SK-N-SH treated with all-trans-retinoic acid at 6 μM for 48 hours (cell line): ENCODE measurements at regions not wholly inside any gene's neighbourhood (a gene's known extent, or its start where the extent isn't known, plus 50 kb on each side); places are given as distances from the start of the nearest gene placed in this dataset.

Source experiments
- ATAC-seq: fragments of 200-7000 bp; cut with Tn5 transposase; 3 replicates; pipeline ENCODE4 v1.9.1; 2020; ENCODE audit warnings: mild to moderate bottlenecking, moderate library complexity
- ARNTL ChIP-seq: fragments of 450-650 bp; formaldehyde crosslinking; IDR thresholded peaks from 2 replicates; pipeline ENCODE4 v1.5.0; 2020; ENCODE audit warnings: low read depth, mild to moderate bottlenecking, moderate library complexity, borderline replicate concordance
- BACH2 ChIP-seq: fragments of 250-450 bp; sonication (Bioruptor Pico); IDR thresholded peaks from 2 replicates; pipeline ENCODE4 v1.9.0; 2021; ENCODE audit warnings: mild to moderate bottlenecking, borderline replicate concordance
- CREB5 ChIP-seq: fragments of 250-450 bp; sonication (Bioruptor Pico); IDR thresholded peaks from 2 replicates; pipeline ENCODE4 v1.5.1; 2020; ENCODE audit warnings: low read depth, mild to moderate bottlenecking, moderate library complexity
- CSDC2 ChIP-seq: fragments of 250-450 bp; sonication (Bioruptor Pico); IDR thresholded peaks from 2 replicates; pipeline ENCODE4 v1.5.0; 2020; ENCODE audit warnings: mild to moderate bottlenecking, moderate library complexity
- CSRNP3 ChIP-seq: fragments of 250-450 bp; sonication (Bioruptor Pico); IDR thresholded peaks from 2 replicates; pipeline ENCODE4 v1.5.1; 2021; ENCODE audit warnings: mild to moderate bottlenecking, moderate library complexity
- GLIS3 ChIP-seq: fragments of 250-450 bp; sonication (Bioruptor Pico); IDR thresholded peaks from 2 replicates; pipeline ENCODE4 v1.5.0; 2020; ENCODE audit warnings: mild to moderate bottlenecking, moderate library complexity
- OSR1 ChIP-seq: fragments of 250-450 bp; sonication (Bioruptor Pico); IDR thresholded peaks from 2 replicates; pipeline ENCODE4 v1.8.0; 2022; ENCODE audit warnings: moderate library complexity, mild to moderate bottlenecking, inconsistent platforms
- RARB ChIP-seq: fragments of 250-450 bp; sonication (Bioruptor Pico); IDR thresholded peaks from 2 replicates; pipeline ENCODE4 v1.8.0; 2021; ENCODE audit warnings: mild to moderate bottlenecking, moderate library complexity
- SNAI2 ChIP-seq: fragments of 250-450 bp; sonication (Bioruptor Pico); IDR thresholded peaks from 2 replicates; pipeline ENCODE4 v1.5.0; 2020; ENCODE audit warnings: mild to moderate bottlenecking, moderate library complexity
- TCF4 ChIP-seq: fragments of 250-450 bp; sonication (Bioruptor Pico); IDR thresholded peaks from 2 replicates; pipeline ENCODE4 v1.8.0; 2021; ENCODE audit warnings: mild to moderate bottlenecking, moderate library complexity, borderline replicate concordance
- TOX ChIP-seq: fragments of 250-450 bp; sonication (Bioruptor Pico); IDR thresholded peaks from 2 replicates; pipeline ENCODE4 v1.8.0; 2021; ENCODE audit warnings: mild to moderate bottlenecking, moderate library complexity, borderline replicate concordance
- TSHZ2 ChIP-seq: fragments of 250-450 bp; sonication (Bioruptor Pico); IDR thresholded peaks from 2 replicates; pipeline ENCODE4 v1.5.0; 2020; ENCODE audit warnings: mild to moderate bottlenecking, moderate library complexity
- ZC3H10 ChIP-seq: fragments of 250-450 bp; sonication (Bioruptor Pico); IDR thresholded peaks from 2 replicates; pipeline ENCODE4 v1.5.1; 2021; ENCODE audit warnings: mild to moderate bottlenecking, moderate library complexity
- ZFP3 ChIP-seq: fragments of 250-450 bp; sonication (Bioruptor Pico); IDR thresholded peaks from 2 replicates; pipeline ENCODE4 v1.5.0; 2020; ENCODE audit warnings: mild to moderate bottlenecking, moderate library complexity
- ZNF565 ChIP-seq: fragments of 450-650 bp; formaldehyde crosslinking; conservative IDR thresholded peaks from 2 replicates; pipeline ENCODE4 v1.5.0; 2020; ENCODE audit warnings: low read depth, mild to moderate bottlenecking, moderate library complexity
- ZNF70 ChIP-seq: fragments of 450-650 bp; formaldehyde crosslinking; IDR thresholded peaks from 2 replicates; pipeline ENCODE4 v1.5.0; 2020; ENCODE audit warnings: mild to moderate bottlenecking, moderate library complexity
- ZNF8 ChIP-seq: fragments of 450-650 bp; formaldehyde crosslinking; IDR thresholded peaks from 2 replicates; pipeline ENCODE4 v1.5.0; 2020; ENCODE audit warnings: mild to moderate bottlenecking, moderate library complexity
- TF ChIP-seq, protein P1 (sequence below): fragments of 250-450 bp; sonication (Bioruptor Pico); IDR thresholded peaks from 2 replicates; pipeline ENCODE4 v1.8.0; 2021; ENCODE audit warnings: low read depth, mild to moderate bottlenecking, moderate library complexity, borderline replicate concordance

GRCh38 chr14:99069946-99070345, 202.1 kb downstream of the BCL11B start:
- TF ChIP-seq TSHZ2 (no peak), GLIS3 (CRISPR knock-in tag) (no peak), ZNF8 (CRISPR knock-in tag) (no peak), CSRNP3 (CRISPR knock-in tag) (no peak), TCF4 (no peak), TOX (CRISPR knock-in tag) (no peak)
- no peak for ATAC-seq

- no peak for TF ChIP-seq RARB (CRISPR knock-in tag)
- no peak for ATAC-seq
These were observed 199.6 kb downstream of the BCL11B start for GRCh38 chr14:99072433-99072832.

DNA sequence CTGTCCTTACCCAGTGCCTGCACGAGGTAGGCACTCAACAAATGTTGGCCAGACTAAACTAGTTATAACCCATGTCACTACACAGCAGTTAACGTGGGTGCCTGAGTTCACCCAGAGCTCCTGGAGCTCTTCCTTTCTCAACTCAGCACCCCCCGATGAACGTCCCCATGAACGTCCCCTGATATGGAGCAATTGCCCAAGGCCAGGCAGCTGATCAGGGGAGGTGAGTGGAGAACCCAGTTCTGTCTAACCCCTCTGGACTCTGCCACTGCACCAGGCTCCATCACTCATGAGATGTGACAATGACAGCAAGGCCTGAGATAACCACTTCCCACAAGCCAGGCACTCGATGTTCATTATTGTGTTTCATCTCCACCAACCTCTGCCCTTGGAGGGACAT, 199.0 kb downstream of the BCL11B start:
- ATAC-seq: no peak
- TF ChIP-seq, protein P1, sequence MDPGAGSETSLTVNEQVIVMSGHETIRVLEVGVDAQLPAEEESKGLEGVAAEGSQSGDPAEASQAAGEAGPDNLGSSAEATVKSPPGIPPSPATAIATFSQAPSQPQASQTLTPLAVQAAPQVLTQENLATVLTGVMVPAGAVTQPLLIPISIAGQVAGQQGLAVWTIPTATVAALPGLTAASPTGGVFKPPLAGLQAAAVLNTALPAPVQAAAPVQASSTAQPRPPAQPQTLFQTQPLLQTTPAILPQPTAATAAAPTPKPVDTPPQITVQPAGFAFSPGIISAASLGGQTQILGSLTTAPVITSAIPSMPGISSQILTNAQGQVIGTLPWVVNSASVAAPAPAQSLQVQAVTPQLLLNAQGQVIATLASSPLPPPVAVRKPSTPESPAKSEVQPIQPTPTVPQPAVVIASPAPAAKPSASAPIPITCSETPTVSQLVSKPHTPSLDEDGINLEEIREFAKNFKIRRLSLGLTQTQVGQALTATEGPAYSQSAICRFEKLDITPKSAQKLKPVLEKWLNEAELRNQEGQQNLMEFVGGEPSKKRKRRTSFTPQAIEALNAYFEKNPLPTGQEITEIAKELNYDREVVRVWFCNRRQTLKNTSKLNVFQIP (CRISPR knock-in tag): no peak
- TF ChIP-seq SNAI2 (CRISPR knock-in tag) (no peak), ZFP3 (CRISPR knock-in tag) (no peak)

- TF ChIP-seq OSR1 (CRISPR knock-in tag) (no peak), SNAI2 (CRISPR knock-in tag) (no peak), TOX (CRISPR knock-in tag) (no peak), BACH2 (CRISPR knock-in tag) (no peak)
- no peak for ATAC-seq
These were observed 198.6 kb downstream of the BCL11B start for GRCh38 chr14:99073431-99073830.

- TF ChIP-seq ZC3H10 (CRISPR knock-in tag) (no peak), TSHZ2 (no peak), ZNF70 (CRISPR knock-in tag) (no peak), TCF4 (no peak), ZNF565 (CRISPR knock-in tag) (no peak), ZNF8 (CRISPR knock-in tag) (no peak), ARNTL (CRISPR knock-in tag) (no peak), GLIS3 (CRISPR knock-in tag) (no peak), CREB5 (CRISPR knock-in tag) (no peak), CSDC2 (CRISPR knock-in tag) (no peak)
- TF ChIP-seq, protein P1 (CRISPR knock-in tag): no peak
- no peak for ATAC-seq
These were observed 196.9 kb downstream of the BCL11B start for GRCh38 chr14:99075061-99075460.
